AG04449 (cell line): ENCODE measurements at regions not wholly inside any gene's neighbourhood (a gene's known extent, or its start where the extent isn't known, plus 50 kb on each side); places are given as distances from the start of the nearest gene placed in this dataset.

Experiments
- CTCF ChIA-PET: fragments of 350-600 bp; formaldehyde crosslinking; extraction: SDS; loops from one replicate; lab custom pipeline; 2021; ENCODE audit warnings: antibody characterized with exemption; lab: Yijun Ruan, JAX
- POLR2A ChIA-PET: fragments of 400-600, 350-600 bp; formaldehyde crosslinking; extraction: SDS; loops from one replicate; lab custom pipeline; 2020; ENCODE audit warnings: antibody characterized with exemption, inconsistent platforms; lab: Yijun Ruan, JAX
- DNase-seq: peaks from one replicate; pipeline ENCODE4 v3.0.0-alpha.2; 2010; ENCODE audit warnings: low read depth, low spot score
- H3K4me3 ChIP-seq: 2 replicates; pipeline ENCODE4 v1.5.1; 2011; ENCODE audit warnings: low read depth, mild to moderate bottlenecking, control low read depth, low read length
- CTCF ChIP-seq: IDR thresholded peaks from one replicate; pipeline ENCODE4 v1.5.1; 2011; ENCODE audit warnings: mild to moderate bottlenecking, moderate library complexity, low read length, control low read depth, inconsistent platforms; ENCODE audit not compliant: insufficient read depth; ENCODE audit errors: missing control alignments

GRCh38 chr20:59438201-59438600 is 137.8 kb downstream of the EDN3 start:
- H3K4me3 ChIP-seq = no peak overlapping the region
- POLR2A ChIA-PET = no interaction called here
- no peak for DNase-seq
- no peak for TF ChIP-seq CTCF
- CTCF ChIA-PET = interaction anchor here (0.5 to 1.2 kb wide), 4 partner anchors 9 to 58 kb away, joined by 3 to 5 read pairs (median 3); no protein-coding TSS in a partner anchor

GRCh38 chr20:59439243-59439642 is 138.8 kb downstream of the EDN3 start:
- CTCF ChIA-PET = interaction anchor here (1.2 kb wide), 1 partner anchor 16 kb away, joined by 3 read pairs; no protein-coding TSS in a partner anchor

GRCh38 chr20:59441306-59441705 is 140.9 kb downstream of the EDN3 start:
- POLR2A ChIA-PET = no interaction called here
- TF ChIP-seq CTCF = no peak
- no peak for DNase-seq
- CTCF ChIA-PET = no interaction called here
- no peak overlapping the region for H3K4me3 ChIP-seq

More at GRCh38 chr20:59439243-59439642, 138.8 kb downstream of the EDN3 start:
- no peak overlapping the region for H3K4me3 ChIP-seq
- POLR2A ChIA-PET = no interaction called here
- TF ChIP-seq CTCF = no peak
- DNase-seq = no peak

- H3K4me3 ChIP-seq = no peak overlapping the region
- DNase-seq = no peak
- TF ChIP-seq CTCF = no peak
- ChIA-PET CTCF (interaction anchor here (1.3 to 3.1 kb wide), 2 partner anchors 11 to 13 kb away, joined by 3 to 9 read pairs; no protein-coding TSS in a partner anchor), POLR2A (no interaction called here)
These were observed 141.7 kb downstream of the EDN3 start for GRCh38 chr20:59441860-59442810.

GRCh38 chr20:59443550-59443949 is 143.1 kb downstream of the EDN3 start:
- DNase-seq = no peak
- TF ChIP-seq CTCF = no peak
- ChIA-PET CTCF (interaction anchor here (0.9 to 3.1 kb wide), 3 partner anchors 10 to 39 kb away, joined by 3 to 9 read pairs (median 3); no protein-coding TSS in a partner anchor), POLR2A (no interaction called here)
- H3K4me3 ChIP-seq = no peak overlapping the region

- TF ChIP-seq CTCF = no peak
- CTCF ChIA-PET = interaction anchor here (1.4 to 2.6 kb wide), 4 partner anchors 8 to 576 kb away, joined by 5 to 16 read pairs (median 7); no protein-coding TSS in a partner anchor
- POLR2A ChIA-PET = no interaction called here
- DNase-seq = no peak
- no peak overlapping the region for H3K4me3 ChIP-seq
These were observed 146.0 kb downstream of the EDN3 start for GRCh38 chr20:59446376-59446775.
